ENCODE measurements at regions not wholly inside any gene's neighbourhood (a gene's known extent, or its start where the extent isn't known, plus 50 kb on each side); places are given as distances from the start of the nearest gene placed in this dataset.
A peak's percentile ranks its signal among the peaks of the same experiment; 100 is the strongest.
"Not testable (repeated sequence)": the region's sequence is repeated elsewhere in the genome, so short reads cannot be mapped to it uniquely, and the experiment has no call there.

DNA sequence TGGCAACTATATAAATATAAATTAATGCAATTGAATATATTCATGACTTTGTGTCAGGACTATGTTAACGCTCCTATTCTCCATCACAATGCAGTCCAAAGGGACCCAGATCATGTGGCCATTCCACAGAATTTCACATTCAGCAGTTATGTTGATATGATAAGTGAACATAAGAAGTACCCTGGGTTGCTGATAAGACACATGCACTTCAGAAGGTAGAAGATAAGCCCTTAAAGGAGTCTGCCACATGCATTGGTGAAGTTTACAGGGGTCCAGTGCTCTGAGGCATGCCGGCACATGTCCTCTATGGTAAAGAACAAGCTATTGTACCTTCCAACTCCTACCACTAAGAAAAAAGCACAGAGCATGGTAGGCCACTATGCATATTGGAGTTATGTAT is 76.4 kb downstream of the PHAX start:
- DNase-seq = no peak

DNA sequence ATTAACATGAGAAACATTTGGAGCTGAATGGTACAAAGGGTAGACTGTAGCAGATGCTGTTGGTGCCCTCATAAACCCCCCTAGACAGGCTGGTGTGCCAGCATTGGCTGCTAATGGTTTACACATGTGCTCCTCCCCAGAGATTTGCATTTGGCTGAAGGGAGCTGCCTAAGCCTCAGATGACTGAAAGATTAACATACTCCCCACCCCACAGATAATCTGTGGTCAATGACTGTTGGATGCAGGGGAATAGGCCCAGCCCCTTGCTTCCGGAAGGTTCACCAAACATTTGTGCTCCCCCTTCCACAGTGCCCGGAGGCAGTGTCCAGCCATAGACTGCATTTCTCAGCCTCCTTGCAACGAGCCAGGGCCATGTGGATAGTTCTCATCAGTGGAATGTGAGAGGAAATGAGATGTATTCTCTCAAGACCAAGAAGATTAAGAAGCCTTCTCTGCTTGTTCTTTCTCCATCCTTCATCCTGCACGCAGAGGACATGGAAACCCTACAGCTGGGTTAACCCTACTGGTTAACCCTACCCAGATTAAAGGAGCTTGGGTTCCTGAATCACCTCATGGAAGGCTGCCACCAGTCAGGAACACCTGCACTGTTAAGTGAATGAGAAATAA is 79.6 kb downstream of the PHAX start:
- DNase-seq = peak; percentile 94

DNA sequence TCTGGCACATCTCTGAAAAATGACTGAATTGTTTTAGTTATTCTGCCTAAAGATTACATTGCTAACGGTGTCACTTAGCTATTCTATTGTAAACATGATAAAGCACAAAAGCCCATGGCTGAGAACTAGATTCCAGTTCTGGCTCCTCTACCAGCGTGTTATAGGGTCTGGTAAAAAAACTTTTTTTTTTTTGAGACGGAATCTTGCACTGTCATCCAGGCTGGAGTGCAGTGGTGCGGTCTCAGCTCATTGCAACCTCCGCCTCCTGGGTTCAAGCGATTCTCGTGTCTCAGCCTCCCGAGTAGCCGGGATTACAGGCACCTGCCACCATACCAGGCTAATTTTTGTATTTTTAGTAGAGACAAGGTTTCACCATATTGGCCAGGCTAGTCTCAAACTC is 80.6 kb downstream of the PHAX start:
- not testable (repeated sequence) for DNase-seq

DNA sequence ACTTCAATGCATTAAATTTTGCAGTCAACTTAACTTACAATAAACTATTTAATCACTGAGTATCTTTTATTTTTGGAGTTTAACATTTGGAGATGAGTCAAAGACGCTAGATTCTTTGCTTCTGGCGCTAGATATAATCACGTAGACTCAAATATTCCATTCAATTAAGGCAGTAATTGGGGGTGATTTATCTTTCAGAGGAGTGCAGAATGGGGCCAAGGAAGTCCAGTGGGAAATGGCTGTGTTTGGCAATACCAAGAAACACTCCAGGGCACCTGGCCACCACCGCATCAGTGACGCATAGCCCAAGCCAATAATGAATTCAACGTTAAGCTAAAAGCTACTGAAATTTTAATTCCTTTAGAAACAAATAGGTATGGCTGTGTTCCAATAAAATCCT is 81.2 kb downstream of the PHAX start:
- DNase-seq = no peak

DNA sequence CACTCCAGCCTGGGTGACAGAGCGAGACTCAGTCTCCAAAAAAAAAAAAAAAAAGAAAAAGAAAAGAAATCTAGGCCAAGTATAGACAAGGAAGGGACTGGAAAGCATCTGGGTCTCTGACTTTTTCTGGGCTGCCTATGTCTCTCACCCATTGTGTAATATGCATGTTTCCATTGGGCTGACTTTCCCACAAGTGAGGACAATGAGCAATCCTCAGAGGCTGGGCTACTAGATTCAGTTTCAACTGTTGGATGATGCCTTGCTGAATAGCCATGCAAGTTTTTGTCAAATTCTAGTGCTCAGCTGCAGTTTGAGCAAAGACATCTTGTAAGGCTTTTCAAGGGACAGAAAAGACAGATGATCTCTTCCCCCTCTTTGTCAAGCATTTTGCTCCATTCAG is 82.1 kb downstream of the PHAX start:
- no peak for DNase-seq

DNA sequence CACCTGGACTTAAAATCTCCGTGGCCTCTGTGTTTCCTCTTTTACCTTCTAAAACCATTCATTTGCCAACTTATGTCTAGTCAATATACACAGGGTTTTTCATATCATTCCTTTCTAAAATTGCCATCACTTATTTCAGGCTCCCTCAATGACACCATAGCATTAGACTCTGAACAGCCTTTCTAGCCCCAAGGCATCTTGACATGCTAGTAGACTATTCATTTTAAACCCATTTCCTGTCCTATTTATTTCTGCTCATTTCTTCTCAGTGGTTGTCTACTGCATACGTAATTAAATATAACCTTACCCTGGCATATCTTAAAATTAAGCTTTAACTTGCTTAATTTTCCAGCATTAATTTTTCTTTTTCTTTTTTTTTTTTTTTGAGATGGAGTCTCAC is 83.2 kb downstream of the PHAX start:
- no peak for DNase-seq

DNA sequence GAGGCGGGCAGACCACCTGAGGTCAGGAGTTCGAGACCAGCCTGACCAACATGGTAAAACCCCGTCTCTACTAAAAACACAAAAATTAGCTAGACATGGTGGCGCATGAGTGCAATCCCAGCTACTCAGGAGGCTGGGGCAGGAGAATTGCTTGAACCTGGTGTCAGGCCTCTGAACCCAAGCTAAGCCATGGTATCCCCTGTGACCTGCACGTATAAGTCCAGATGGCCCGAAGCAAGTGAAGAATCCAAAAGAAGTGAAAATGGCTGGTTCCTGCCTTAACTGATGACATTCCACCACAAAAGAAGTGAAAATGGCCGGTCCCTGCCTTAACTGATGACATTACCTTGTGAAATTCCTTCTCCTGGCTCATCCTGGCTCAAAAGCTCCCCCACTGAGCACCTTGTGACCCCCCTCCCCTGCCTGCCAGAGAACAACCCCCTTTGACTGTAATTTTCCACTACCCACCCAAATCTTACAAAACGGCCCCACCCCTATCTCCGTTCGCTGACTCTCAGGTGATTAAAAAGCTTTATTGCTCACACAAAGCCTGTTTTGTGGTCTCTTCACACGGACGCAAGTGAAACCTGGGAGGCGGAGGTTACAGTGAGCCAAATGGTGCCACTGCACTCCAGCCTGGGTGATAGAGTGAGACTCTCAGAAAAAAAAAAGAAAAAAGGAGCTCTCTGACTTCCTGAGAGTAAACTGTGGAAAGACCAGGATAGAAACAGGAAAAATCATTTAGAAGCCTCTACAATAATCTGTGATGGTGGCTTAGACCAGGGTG is 84.1 kb downstream of the PHAX start:
- DNase-seq = not testable (repeated sequence)

DNA sequence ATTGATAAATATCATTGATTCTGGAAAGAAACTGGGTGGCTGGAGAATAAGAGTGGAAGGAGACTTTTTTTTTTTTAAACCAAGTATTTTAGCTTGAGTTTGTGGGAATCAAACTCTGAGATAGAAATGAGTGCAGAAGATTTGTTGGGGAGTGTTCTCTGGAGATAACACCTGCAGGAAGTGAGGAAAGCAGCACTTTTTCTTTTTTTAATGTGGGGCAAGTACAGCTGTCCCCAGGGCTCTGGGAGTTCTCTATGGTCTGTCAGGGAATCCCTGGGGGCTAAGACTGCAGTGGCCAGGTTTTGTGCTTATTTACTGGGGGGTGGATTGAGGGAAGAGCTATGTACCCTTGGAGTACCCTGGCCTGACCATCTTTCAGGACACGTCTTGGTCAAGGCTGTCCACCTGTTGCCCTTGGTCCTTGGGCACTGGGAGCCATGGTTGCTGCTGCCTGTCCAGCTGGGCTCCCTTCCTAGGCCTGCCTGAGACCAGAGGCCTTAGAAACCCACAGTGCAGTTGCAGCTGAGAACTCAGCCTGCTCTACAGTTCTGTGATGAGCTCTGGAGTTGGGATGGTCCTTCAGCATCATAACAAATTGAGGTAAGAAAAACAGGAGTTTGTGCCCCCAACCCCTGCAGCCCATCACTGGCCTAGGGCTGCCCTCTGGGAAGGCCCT is 85.8 kb downstream of the PHAX start:
- no peak for DNase-seq

DNA sequence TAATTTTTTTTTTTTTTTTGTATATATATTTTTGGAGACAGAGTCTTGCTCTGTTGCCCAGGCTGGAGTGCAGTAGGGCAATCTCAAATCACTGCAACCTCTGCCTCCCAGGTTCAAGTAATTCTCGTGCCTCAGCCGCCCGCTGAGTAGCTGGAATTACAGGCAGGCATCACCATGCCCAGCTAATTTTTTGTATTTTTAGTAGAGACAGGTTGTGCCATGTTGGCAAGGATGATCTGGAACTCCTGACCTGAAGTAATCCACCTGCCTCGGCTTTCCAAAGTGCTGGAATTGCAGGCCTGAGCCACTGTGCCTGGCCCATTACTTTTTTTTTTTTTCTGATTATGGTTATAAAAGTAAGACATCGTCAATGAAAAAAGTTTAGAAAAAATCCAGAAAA is 84.0 kb upstream of the LMNB1 start:
- DNase-seq = no peak

DNA sequence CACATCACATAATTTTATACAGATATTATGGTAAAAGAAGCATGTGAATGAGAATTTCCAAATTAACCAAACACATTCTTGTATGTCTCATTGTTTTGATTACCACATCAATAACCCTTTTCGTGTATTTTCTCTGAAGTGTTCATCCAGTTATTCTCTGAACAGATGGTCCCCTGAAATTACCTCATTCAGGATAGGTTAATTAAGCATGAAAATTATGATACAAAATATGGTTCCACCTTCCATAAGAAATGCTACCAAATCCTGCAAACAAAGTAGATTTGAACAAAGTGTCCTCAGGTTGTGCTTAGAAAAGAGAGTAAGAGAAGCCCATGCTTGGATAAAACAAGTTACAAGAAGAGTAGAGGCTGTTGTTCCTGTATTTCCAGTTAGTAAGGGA is 83.1 kb upstream of the LMNB1 start:
- DNase-seq = no peak

DNA sequence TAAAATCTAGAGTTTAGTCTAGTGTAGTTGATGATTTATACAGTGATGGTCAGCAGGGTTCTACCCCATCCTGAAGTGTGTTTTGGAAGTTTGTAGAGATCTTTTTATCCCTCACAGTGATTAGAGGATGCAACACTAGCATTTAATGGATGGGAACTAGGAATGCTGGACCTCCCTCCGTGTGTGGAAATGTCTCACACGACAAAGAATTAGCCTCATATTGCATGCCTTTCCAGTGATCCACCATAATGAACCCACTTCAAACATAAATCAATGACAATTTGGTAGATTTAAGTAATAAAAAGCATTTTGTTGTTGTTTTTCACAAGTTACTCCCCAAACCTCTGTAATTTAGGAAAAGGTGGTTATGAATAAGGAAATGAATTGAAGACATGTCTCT is 82.5 kb upstream of the LMNB1 start:
- DNase-seq = no peak

DNA sequence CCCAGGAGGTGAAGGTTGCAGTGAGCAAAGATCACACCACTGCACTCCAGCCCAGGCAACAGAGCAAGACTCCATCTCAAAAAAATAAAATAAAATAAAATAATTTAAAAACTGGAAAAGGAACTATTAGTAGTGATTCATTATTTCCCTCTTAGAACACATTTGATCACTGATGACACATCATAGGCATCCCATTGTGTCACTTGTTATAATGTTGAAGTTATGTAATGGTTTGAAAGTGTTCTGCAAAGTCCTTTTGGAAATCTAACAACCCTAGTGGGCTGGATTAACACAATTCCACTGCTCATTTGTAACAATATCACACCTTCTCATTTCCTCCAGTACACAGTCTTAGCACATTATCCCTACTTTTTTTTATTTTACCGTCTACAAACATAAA is 81.8 kb upstream of the LMNB1 start:
- no peak for DNase-seq

DNA sequence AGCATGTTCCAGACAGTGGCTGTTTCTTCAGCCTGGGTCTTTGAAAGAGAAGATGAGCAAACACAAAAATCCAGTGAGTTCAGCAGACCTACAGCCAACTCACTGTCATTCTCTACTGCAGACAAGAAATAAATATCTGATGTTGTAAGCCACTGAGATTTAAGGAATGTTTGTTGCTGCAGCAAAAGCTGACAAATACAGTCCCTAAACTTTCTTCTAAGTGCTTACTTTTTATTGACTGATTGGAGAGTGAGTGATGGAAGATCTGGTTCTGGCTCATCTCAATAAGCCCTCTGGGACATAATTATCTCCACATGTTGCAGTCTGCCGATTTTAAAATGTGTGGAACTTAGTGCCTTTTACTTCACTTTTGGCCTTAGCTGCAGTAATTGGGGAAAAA is 69.9 kb upstream of the LMNB1 start:
- DNase-seq = no peak

DNA sequence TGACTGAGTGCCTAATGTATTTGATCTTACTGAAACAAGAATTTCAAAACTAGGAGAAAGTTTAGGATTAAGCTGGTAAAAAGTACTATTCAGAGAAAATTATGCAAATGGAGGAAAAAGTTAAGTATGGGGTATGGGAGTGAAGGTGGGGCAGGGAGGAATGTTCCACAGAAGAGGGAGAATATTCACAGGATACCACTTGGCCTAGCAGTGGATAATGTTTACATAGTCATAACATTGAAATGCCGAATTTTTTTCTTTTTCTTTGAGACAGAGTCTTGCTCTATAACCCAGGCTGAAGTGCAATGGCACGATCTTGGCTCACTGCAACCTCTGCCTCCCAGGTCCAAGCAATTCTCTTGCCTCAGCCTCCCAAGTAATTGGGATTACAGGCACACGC is 61.2 kb upstream of the LMNB1 start:
- no peak for DNase-seq

DNA sequence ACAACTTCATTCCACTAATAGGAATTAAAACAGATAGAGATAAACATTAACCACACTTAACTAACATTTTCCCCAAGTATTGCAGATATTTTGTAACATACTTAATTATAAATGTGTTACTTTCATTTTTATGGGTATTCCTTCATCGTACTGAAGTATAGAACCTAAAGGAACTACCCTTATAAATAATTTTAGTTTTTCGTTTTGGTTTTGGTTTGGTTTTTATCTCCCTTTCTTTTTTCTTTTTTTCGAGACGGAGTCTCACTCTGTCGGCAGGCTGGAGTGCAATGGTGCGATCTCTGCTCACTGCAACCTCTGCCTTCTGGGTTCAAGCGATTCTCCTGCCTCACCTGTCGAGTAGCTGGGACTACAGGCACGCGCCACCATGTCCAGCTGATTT is 60.1 kb upstream of the LMNB1 start:
- DNase-seq = no peak

DNA sequence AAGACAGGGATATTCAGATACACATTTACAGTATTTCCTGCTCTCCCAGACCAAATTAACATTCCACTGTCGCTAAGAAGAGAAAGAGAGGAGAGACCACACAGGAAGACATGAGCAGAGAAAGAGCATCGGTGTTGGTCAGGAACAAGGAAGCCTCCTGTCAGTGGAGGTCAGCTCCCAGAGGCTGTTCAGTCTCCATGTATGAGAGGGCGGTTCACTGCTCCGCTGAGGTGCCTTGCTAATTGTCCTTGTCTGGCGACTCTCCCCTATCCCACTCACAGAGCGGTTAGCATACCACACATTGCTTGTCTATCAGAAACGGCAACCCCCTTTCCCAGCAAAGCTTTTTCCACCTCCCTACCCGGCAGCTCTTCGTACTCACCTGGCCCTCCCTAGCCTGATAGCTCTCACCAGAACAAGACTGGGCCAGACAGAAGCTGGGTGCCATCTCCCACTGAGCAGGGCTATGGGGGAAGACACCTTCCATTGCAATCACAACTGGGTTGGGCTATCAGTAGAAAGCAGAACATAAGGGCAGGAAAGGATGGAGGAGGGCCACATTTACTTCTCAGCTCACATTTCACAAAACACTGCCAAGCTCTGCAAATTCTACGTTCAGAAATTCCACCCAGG is 58.6 kb upstream of the LMNB1 start:
- peak; percentile 99 for DNase-seq

DNA sequence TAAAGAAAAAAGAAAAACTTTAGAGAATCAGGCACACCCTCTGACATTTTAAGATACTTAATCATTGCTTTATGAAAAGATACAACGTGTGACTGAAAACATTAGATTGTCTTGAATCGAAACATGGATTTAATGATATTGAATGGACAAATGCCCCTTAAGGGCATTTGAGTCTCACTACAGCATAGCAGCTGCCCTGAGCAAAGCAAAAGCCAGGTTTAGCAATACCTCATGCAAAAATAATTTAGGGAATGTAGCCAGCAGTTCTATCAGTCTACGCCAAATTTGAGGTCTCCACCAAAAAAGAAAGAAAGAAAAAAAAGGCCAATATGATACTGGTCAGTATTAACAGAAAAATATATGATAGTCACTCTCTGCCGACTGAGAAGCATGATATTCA is 56.6 kb upstream of the LMNB1 start:
- no peak for DNase-seq

DNA sequence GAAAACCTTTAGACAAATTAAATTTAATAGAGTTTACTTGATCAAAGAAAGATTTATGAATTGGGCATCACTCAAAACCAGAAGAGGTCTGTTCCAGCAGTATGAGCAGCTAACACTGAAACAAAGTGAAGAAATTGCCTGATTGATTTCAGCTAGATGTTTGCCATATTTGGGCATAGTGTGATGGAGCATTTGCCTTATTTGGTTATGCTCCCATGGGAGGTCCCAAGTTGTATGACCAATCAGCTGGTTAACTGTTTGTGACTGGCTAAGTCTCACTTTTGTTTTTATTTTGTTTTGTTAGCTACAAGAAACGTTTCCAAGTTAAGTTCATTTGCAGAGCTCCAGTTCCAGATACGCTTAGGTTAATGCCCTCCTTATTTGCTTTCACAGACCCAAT is 53.3 kb upstream of the LMNB1 start:
- DNase-seq = no peak

Measured in islet precursor cell (in vitro differentiated cells).